ENCODE measurements at regions not wholly inside any gene's neighbourhood (a gene's known extent, or its start where the extent isn't known, plus 50 kb on each side); places are given as distances from the start of the nearest gene placed in this dataset.

DNA sequence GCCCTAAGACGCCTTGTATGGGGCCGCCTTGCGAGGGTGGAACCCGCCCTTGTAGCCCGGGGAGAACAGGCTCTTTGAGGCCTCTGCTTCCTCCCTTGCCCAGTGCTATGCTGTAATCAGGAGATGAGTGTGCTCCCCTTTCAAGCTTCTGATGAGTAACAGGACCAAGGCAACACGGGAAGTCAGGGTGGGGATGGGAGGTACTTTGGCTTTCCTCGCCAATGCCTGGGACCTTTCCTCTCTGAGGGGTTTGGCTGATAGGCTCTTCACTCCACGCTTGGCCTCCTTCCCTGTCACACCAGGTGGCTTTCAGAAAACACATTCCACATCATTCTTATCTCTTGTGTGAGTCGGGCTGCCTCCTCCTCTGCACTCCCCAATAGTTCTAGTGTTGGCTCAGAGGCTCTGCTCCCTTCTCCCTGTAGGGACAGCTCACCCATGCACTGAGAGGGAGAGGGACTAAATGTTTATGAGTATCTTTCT, 223.7 kb upstream of the TRIB2 start:
- no peaks in the 10 kb centered on the region for H3K27me3 Mint-ChIP-seq
- H3K4me1 Mint-ChIP-seq, result peaks cover 64 to 79% (median 71%) of the 10 kb centered on the region in 4 donors
- peaks cover 0 to 2% (median 0%) of the 10 kb centered on the region in 8 donors for H3K9me3 Mint-ChIP-seq
- DNase-seq, result peak in 2 of 5 donors; percentile 23 to 52
- intact Hi-C loops (cut with micrococcal nuclease), result no loop called here
- peaks cover 3 to 6% of the 10 kb centered on the region in 2 donors for H3K36me3 Mint-ChIP-seq
- peaks cover 77% of the 10 kb centered on the region for H3K4me1 ChIP-seq (ENCODE audit: insufficient read depth, low read length)
- H3K36me3 ChIP-seq (ENCODE audit: insufficient read depth, low read length), result no peaks in the 10 kb centered on the region
- H3K9me3 ChIP-seq (ENCODE audit: control insufficient read depth in 1 of 2, low read length in 2 of 2), result no peaks in the 10 kb centered on the region
- POLR2A ChIA-PET (ENCODE audit: partially characterized antibody), result interaction anchor here (1.0 to 8.2 kb wide), 3 partner anchors 9 to 71 kb away, joined by 3 to 164 read pairs (median 3); no protein-coding TSS in a partner anchor
- H3K27ac Mint-ChIP-seq, result peak overlapping the region; percentile 80 to 95 (median 94)
- no peaks in the 10 kb centered on the region for H3K27me3 ChIP-seq (ENCODE audit: insufficient read depth, low read length)
- peak overlapping the region in 7 of 8 donors; percentile 34 to 78 (median 67) for H3K4me3 Mint-ChIP-seq
- H3K4me3 ChIP-seq (ENCODE audit: low read length in 2 of 2), result no peak overlapping the region
- no peak overlapping the region for H3K27ac ChIP-seq (ENCODE audit: low read depth, low read length)
- CTCF ChIA-PET (ENCODE audit: partially characterized antibody), result interaction anchor here (1.0 to 1.2 kb wide), 2 partner anchors 8 to 224 kb away, joined by 3 to 5 read pairs; partner anchors contain the start of gene TRIB2

DNA sequence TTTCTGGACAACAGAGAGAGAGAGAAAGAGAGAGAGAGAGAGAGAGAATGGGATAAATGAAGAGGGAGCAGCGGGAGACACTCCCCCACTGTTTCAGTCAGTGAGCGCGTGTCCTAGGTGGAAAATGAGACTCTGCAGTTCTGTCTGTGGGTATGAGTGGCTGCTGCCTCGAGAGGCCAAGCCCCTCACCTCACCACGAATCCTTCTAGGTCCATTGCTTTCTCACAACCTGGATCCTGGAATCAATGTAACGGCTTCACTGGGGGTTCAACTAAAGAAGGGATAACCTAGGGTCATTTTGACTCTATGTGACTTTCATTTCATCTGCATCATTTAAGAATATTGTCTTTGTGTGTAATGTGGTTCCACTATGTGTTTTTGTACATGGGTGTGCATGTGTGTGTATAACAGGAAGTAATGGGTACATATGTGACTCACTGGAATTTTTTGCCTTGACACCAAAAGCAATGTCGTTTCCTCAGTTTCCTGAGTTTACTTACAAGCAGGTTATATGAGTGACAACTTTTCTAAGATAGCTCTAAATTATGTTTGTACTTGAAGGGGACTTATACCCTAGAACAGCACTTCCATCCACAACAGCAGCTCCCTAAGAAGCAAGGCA, 221.4 kb upstream of the TRIB2 start:
- Histone ChIP-seq H3K27ac (ENCODE audit: low read depth, low read length) (no peak overlapping the region), H3K4me3 (ENCODE audit: low read length in 2 of 2) (no peak overlapping the region), H3K27me3 (ENCODE audit: insufficient read depth, low read length) (no peaks in the 10 kb centered on the region), H3K9me3 (ENCODE audit: control insufficient read depth in 1 of 2, low read length in 2 of 2) (no peaks in the 10 kb centered on the region), H3K36me3 (ENCODE audit: insufficient read depth, low read length) (no peaks in the 10 kb centered on the region), H3K4me1 (ENCODE audit: insufficient read depth, low read length) (peaks cover 80% of the 10 kb centered on the region)
- intact Hi-C loops (cut with micrococcal nuclease), result loop anchor here (5.0 kb wide), 1 partner anchor 62 kb away; no protein-coding TSS in a partner anchor
- CTCF ChIA-PET (ENCODE audit: partially characterized antibody), result interaction anchor here (0.7 to 4.7 kb wide), 4 partner anchors 19 to 221 kb away, joined by 3 to 31 read pairs (median 3); partner anchors contain the start of gene TRIB2
- Mint-ChIP-seq H3K4me3 (peak overlapping the region in 7 of 8 donors; percentile 45 to 75 (median 58)), H3K27ac (peak overlapping the region; percentile 72 to 91 (median 86)), H3K27me3 (no peaks in the 10 kb centered on the region), H3K36me3 (peaks cover 3 to 6% of the 10 kb centered on the region in 2 donors), H3K4me1 (peaks cover 66 to 83% (median 74%) of the 10 kb centered on the region in 4 donors), H3K9me3 (peaks cover 0 to 2% (median 0%) of the 10 kb centered on the region in 8 donors)
- POLR2A ChIA-PET (ENCODE audit: partially characterized antibody), result interaction anchor here (1.0 to 13.3 kb wide), 4 partner anchors 5 to 221 kb away, joined by 3 to 164 read pairs (median 52); partner anchors contain the start of gene TRIB2
- DNase-seq, result no peak

DNA sequence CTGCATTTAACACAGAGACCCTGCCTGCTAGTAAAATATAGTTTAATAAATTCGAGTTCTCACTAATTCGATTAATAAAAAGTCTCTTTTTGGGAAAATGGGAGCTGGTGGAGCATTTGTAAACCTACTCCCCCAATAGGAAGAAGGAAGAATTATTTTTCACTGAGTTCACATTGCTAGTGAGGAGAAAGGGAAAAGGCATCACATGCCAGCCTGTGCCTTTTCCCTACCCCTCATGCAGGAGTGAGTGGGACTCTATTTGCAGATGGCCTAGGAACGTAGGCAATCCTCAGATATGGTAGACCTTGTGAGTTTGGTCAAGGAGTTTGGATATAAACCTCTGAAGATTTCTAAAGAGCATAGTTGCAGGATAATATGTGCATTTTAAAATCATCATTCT, 218.4 kb upstream of the TRIB2 start:
- no peaks in the 10 kb centered on the region for H3K36me3 ChIP-seq (ENCODE audit: insufficient read depth, low read length)
- no peaks in the 10 kb centered on the region for H3K9me3 ChIP-seq (ENCODE audit: control insufficient read depth in 1 of 2, low read length in 2 of 2)
- H3K4me1 Mint-ChIP-seq, result peaks cover 78 to 93% (median 86%) of the 10 kb centered on the region in 4 donors
- no peak overlapping the region for H3K27ac ChIP-seq (ENCODE audit: low read depth, low read length)
- H3K27me3 ChIP-seq (ENCODE audit: insufficient read depth, low read length), result no peaks in the 10 kb centered on the region
- peaks cover 90% of the 10 kb centered on the region for H3K4me1 ChIP-seq (ENCODE audit: insufficient read depth, low read length)
- no peak for DNase-seq
- peak overlapping the region in 7 of 8 donors; percentile 68 to 91 (median 86) for H3K4me3 Mint-ChIP-seq
- ChIA-PET CTCF (ENCODE audit: partially characterized antibody) (interaction anchor here (1.3 to 7.5 kb wide), 3 partner anchors 9 to 218 kb away, joined by 3 to 52 read pairs (median 31); partner anchors contain the start of gene TRIB2), POLR2A (ENCODE audit: partially characterized antibody) (interaction anchor here (1.8 to 13.3 kb wide), 4 partner anchors 8 to 218 kb away, joined by 5 to 164 read pairs (median 78); partner anchors contain the start of gene TRIB2)
- no peaks in the 10 kb centered on the region for H3K27me3 Mint-ChIP-seq
- no peak overlapping the region for H3K4me3 ChIP-seq (ENCODE audit: low read length in 2 of 2)
- H3K27ac Mint-ChIP-seq, result peak overlapping the region; percentile 85 to 96 (median 93)
- H3K9me3 Mint-ChIP-seq, result peaks cover 0 to 3% (median 0%) of the 10 kb centered on the region in 8 donors
- H3K36me3 Mint-ChIP-seq, result peaks cover 0 to 2% of the 10 kb centered on the region in 2 donors
- intact Hi-C loops (cut with micrococcal nuclease), result loop anchor here (5.0 kb wide), 1 partner anchor 59 kb away; no protein-coding TSS in a partner anchor

DNA sequence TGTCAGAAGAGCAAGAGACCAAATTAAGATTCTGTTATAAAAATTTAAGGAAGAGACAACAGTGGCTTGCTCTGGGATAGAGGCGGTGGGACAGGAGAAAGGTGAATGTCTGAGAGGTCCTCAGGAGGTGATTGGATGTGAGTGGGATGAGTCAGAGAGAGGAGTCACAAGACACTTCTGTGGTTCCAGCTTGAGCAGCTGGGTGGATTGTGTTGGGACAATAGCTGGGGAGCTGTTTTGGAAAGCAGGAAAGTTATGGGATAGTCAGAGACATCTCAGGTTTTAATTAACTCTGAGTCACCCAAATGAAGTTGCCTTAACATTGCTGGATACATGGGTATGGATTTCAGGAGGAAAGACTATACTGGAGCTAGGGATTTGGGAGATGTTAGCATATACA, 218.0 kb upstream of the TRIB2 start:
- Histone ChIP-seq H3K4me3 (ENCODE audit: low read length in 2 of 2) (no peak overlapping the region), H3K9me3 (ENCODE audit: control insufficient read depth in 1 of 2, low read length in 2 of 2) (no peaks in the 10 kb centered on the region), H3K27ac (ENCODE audit: low read depth, low read length) (no peak overlapping the region), H3K4me1 (ENCODE audit: insufficient read depth, low read length) (peaks cover 90% of the 10 kb centered on the region), H3K36me3 (ENCODE audit: insufficient read depth, low read length) (no peaks in the 10 kb centered on the region), H3K27me3 (ENCODE audit: insufficient read depth, low read length) (no peaks in the 10 kb centered on the region)
- CTCF ChIA-PET (ENCODE audit: partially characterized antibody), result interaction anchor here (1.3 to 7.5 kb wide), 3 partner anchors 10 to 218 kb away, joined by 3 to 52 read pairs (median 31); partner anchors contain the start of gene TRIB2
- Mint-ChIP-seq H3K36me3 (peaks cover 0 to 2% of the 10 kb centered on the region in 2 donors), H3K4me3 (peak overlapping the region in 7 of 8 donors; percentile 2 to 91 (median 86)), H3K9me3 (peaks cover 0 to 5% (median 0%) of the 10 kb centered on the region in 8 donors), H3K4me1 (peaks cover 77 to 93% (median 86%) of the 10 kb centered on the region in 4 donors), H3K27me3 (no peaks in the 10 kb centered on the region), H3K27ac (peak overlapping the region; percentile 85 to 96 (median 93))
- intact Hi-C loops (cut with micrococcal nuclease), result loop anchor here (5.0 kb wide), 1 partner anchor 59 kb away; no protein-coding TSS in a partner anchor
- POLR2A ChIA-PET (ENCODE audit: partially characterized antibody), result interaction anchor here (1.0 to 13.3 kb wide), 5 partner anchors 9 to 218 kb away, joined by 3 to 164 read pairs (median 54); partner anchors contain the start of gene TRIB2
- DNase-seq, result no peak

DNA sequence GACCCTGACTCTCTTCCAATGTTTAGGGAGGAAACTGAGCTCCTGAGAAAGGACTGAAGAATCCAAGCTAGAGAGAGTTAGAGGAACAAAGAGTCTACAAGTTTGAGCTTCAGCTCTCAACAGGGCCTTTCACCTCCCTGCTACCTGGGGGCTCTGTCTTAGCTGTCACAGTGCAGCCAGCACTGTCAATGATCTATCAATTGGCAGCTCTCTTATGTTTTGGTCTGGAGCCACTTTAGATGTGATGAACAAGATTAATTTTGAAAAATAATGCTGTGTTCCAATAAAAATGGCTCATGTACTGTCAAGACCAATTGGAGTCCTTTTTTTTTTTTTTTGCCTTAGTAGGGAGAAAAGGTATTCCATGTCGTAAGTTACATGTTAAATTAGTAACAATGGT, 215.8 kb upstream of the TRIB2 start:
- no peaks in the 10 kb centered on the region for H3K27me3 Mint-ChIP-seq
- peak overlapping the region in 7 of 8 donors; percentile 64 to 89 (median 77) for H3K4me3 Mint-ChIP-seq
- intact Hi-C loops (cut with micrococcal nuclease), result loop anchor here (1.0 to 5.0 kb wide), 4 partner anchors 12 to 216 kb away; partner anchors contain the start of gene TRIB2
- H3K27ac Mint-ChIP-seq, result peak overlapping the region; percentile 81 to 98 (median 88)
- Histone ChIP-seq H3K27ac (ENCODE audit: low read depth, low read length) (peak overlapping the region; percentile 56), H3K27me3 (ENCODE audit: insufficient read depth, low read length) (no peaks in the 10 kb centered on the region), H3K4me1 (ENCODE audit: insufficient read depth, low read length) (peaks cover 98% of the 10 kb centered on the region), H3K36me3 (ENCODE audit: insufficient read depth, low read length) (no peaks in the 10 kb centered on the region), H3K9me3 (ENCODE audit: control insufficient read depth in 1 of 2, low read length in 2 of 2) (no peaks in the 10 kb centered on the region), H3K4me3 (ENCODE audit: low read length in 2 of 2) (no peak overlapping the region)
- peaks cover 0 to 2% of the 10 kb centered on the region in 2 donors for H3K36me3 Mint-ChIP-seq
- POLR2A ChIA-PET (ENCODE audit: partially characterized antibody), result interaction anchor here (0.6 to 13.3 kb wide), 19 partner anchors 9 to 420 kb away, joined by 3 to 164 read pairs (median 4); partner anchors contain the start of gene TRIB2
- H3K4me1 Mint-ChIP-seq, result peaks cover 84 to 100% (median 93%) of the 10 kb centered on the region in 4 donors
- H3K9me3 Mint-ChIP-seq, result peaks cover 0 to 5% (median 0%) of the 10 kb centered on the region in 8 donors
- DNase-seq, result peak in 1 of 5 donors; percentile 8
- CTCF ChIA-PET (ENCODE audit: partially characterized antibody), result interaction anchor here (0.9 to 7.5 kb wide), 8 partner anchors 12 to 216 kb away, joined by 3 to 52 read pairs (median 6); partner anchors contain the start of gene TRIB2

DNA sequence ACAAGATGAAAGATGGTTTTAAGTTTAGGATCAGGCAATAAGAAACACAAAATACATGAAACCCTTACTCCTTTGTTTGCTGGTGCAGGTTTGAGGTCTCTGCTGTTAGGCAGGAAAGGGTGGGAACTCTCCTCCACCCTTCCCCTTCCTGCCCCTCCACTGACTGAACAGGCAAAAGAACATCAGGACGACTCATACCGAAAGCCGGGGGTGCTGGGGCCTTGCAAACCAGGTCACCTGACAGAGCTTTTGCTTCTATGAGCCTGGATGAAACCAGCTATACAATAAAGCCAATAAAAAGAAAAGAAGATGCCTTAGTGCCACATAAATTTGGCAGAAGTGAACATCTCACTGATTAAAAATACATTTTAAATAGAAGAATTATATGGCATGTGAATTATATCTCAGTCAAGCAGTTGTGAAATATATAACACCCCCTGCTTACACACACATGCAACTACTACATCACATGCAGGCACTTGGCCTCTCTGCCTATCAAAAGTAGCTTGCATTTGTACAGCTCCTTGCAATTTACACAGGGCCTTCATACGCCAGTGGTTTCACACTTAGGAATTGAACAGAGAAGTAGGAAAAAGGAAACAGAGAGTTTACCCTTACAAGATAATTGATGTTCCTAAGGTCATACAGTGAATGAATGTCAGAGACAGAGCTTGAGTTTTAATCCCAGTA, 215.1 kb upstream of the TRIB2 start:
- H3K27ac Mint-ChIP-seq, result peak overlapping the region; percentile 83 to 98 (median 88)

More for the DNA sequence above, 215.1 kb upstream of the TRIB2 start:
- H3K27me3 ChIP-seq (ENCODE audit: insufficient read depth, low read length), result no peaks in the 10 kb centered on the region
- Mint-ChIP-seq H3K36me3 (peaks cover 0 to 2% of the 10 kb centered on the region in 2 donors), H3K4me1 (peaks cover 81 to 100% (median 92%) of the 10 kb centered on the region in 4 donors), H3K4me3 (peak overlapping the region; percentile 12 to 89 (median 74)), H3K27me3 (no peaks in the 10 kb centered on the region), H3K9me3 (peaks cover 0 to 2% (median 0%) of the 10 kb centered on the region in 8 donors)
- H3K9me3 ChIP-seq (ENCODE audit: control insufficient read depth in 1 of 2, low read length in 2 of 2), result no peaks in the 10 kb centered on the region
- peaks cover 98% of the 10 kb centered on the region for H3K4me1 ChIP-seq (ENCODE audit: insufficient read depth, low read length)
- no peaks in the 10 kb centered on the region for H3K36me3 ChIP-seq (ENCODE audit: insufficient read depth, low read length)
- intact Hi-C loops (cut with micrococcal nuclease), result loop anchor here (1.0 to 5.0 kb wide), 4 partner anchors 12 to 215 kb away; partner anchors contain the start of gene TRIB2
- H3K4me3 ChIP-seq (ENCODE audit: low read length in 2 of 2), result no peak overlapping the region
- peak; percentile 68 to 73 (median 70) for DNase-seq
- POLR2A ChIA-PET (ENCODE audit: partially characterized antibody), result interaction anchor here (0.6 to 13.3 kb wide), 22 partner anchors 8 to 419 kb away, joined by 3 to 164 read pairs (median 4); partner anchors contain the start of gene TRIB2
- CTCF ChIA-PET (ENCODE audit: partially characterized antibody), result interaction anchor here (0.5 to 7.5 kb wide), 9 partner anchors 12 to 215 kb away, joined by 3 to 52 read pairs (median 5); partner anchors contain the start of gene TRIB2
- H3K27ac ChIP-seq (ENCODE audit: low read depth, low read length), result peak overlapping the region; percentile 56

All from CD4-positive, alpha-beta memory T cell (primary cell).